ENCODE measurements at regions not wholly inside any gene's neighbourhood (a gene's known extent, or its start where the extent isn't known, plus 50 kb on each side); places are given as distances from the start of the nearest gene placed in this dataset.

- no peak for TF ChIP-seq CTCF (conservative IDR thresholded peaks at IDR 0.05)
- no peak for TF ChIP-seq EZH2 (IDR thresholded peaks at IDR 0.05; ENCODE audit: low read depth)
Measured at GRCh38 chr3:181859518-181859917, 147.8 kb downstream of the SOX2 start.

All from PC-9 (cell line).